WTC11 (cell line): ENCODE measurements at regions not wholly inside any gene's neighbourhood (a gene's known extent, or its start where the extent isn't known, plus 50 kb on each side); places are given as distances from the start of the nearest gene placed in this dataset.

Experiments used
- ATAC-seq: fragments of 200-7000 bp; cut with Tn5 transposase; 2 replicates; pipeline ENCODE4 v1.10.0; 2021; ENCODE audit warnings: mild to moderate bottlenecking, moderate library complexity
- CTCF ChIA-PET: fragments of 300-600 bp; sonication (Branson Sonifier 250); formaldehyde crosslinking; loops from one replicate; lab custom pipeline; 2021; ENCODE audit warnings: antibody characterized with exemption; lab: Charles Lee
- POLR2A ChIA-PET: fragments of 350-600 bp; sonication (Branson Sonifier 250); formaldehyde crosslinking; loops from one replicate; lab custom pipeline; 2021; ENCODE audit warnings: antibody characterized with exemption; lab: Charles Lee
- DNase-seq: peaks from one replicate; pipeline ENCODE4 v3.0.0; 2021; ENCODE audit warnings: low spot score
- H3K27ac Mint-ChIP-seq: 2 replicates; pipeline ENCODE4 v1.8.0; 2021; ENCODE audit warnings: mixed read lengths
- H3K27me3 Mint-ChIP-seq: 2 replicates; pipeline ENCODE4 v1.8.0; 2021; ENCODE audit warnings: low read depth, mild to moderate bottlenecking, moderate library complexity, mixed read lengths
- H3K36me3 Mint-ChIP-seq: 2 replicates; pipeline ENCODE4 v1.8.0; 2021; ENCODE audit warnings: mixed read lengths
- H3K4me1 Mint-ChIP-seq: 2 replicates; pipeline ENCODE4 v1.8.0; 2022; ENCODE audit warnings: mixed read lengths
- H3K4me3 Mint-ChIP-seq: 2 replicates; pipeline ENCODE4 v1.8.0; 2021; ENCODE audit warnings: mild to moderate bottlenecking, moderate library complexity, mixed read lengths
- H3K9me3 Mint-ChIP-seq: 2 replicates; pipeline ENCODE4 v1.8.0; 2021; ENCODE audit warnings: mixed read lengths
- ATF1 ChIP-seq: sonication (generic); formaldehyde crosslinking; IDR thresholded peaks from 2 replicates; pipeline ENCODE4 v1.8.1; 2023; ENCODE audit warnings: mild to moderate bottlenecking, moderate library complexity, missing genetic modification reagents
- CREM ChIP-seq: sonication (generic); formaldehyde crosslinking; IDR thresholded peaks from 2 replicates; pipeline ENCODE4 v1.8.1; 2022; ENCODE audit warnings: mild to moderate bottlenecking, missing genetic modification reagents, moderate library complexity
- ELF4 ChIP-seq: sonication (generic); formaldehyde crosslinking; IDR thresholded peaks from 2 replicates; pipeline ENCODE4 v1.8.1; 2022; ENCODE audit warnings: low read depth, mild to moderate bottlenecking, moderate library complexity, missing genetic modification reagents
- GABPB1 ChIP-seq: sonication (generic); formaldehyde crosslinking; IDR thresholded peaks from 2 replicates; pipeline ENCODE4 v1.8.1; 2023; ENCODE audit warnings: mild to moderate bottlenecking, missing genetic modification reagents
- IRF2 ChIP-seq: sonication (generic); formaldehyde crosslinking; IDR thresholded peaks from 2 replicates; pipeline ENCODE4 v1.8.0; 2022; ENCODE audit warnings: low read depth, missing genetic modification reagents, borderline replicate concordance
- JUN ChIP-seq: sonication (generic); formaldehyde crosslinking; IDR thresholded peaks from 2 replicates; pipeline ENCODE4 v1.8.0; 2023; ENCODE audit warnings: mild to moderate bottlenecking, missing genetic modification reagents
- NFYB ChIP-seq: sonication (generic); formaldehyde crosslinking; conservative IDR thresholded peaks from 2 replicates; pipeline ENCODE4 v1.8.0; 2022; ENCODE audit warnings: low read depth, missing genetic modification reagents
- NR1H2 ChIP-seq: sonication (generic); formaldehyde crosslinking; IDR thresholded peaks from 2 replicates; pipeline ENCODE4 v1.9.0; 2021; ENCODE audit warnings: mild to moderate bottlenecking, moderate library complexity, missing genetic modification reagents
- NR2C2 ChIP-seq: sonication (generic); formaldehyde crosslinking; IDR thresholded peaks from 2 replicates; pipeline ENCODE4 v1.8.0; 2022; ENCODE audit warnings: mild to moderate bottlenecking, missing genetic modification reagents
- NR3C1 ChIP-seq: sonication (generic); formaldehyde crosslinking; conservative IDR thresholded peaks from 2 replicates; pipeline ENCODE4 v1.8.1; 2023; ENCODE audit warnings: low read depth, mild to moderate bottlenecking, missing genetic modification reagents
- SOX15 ChIP-seq: fragments of 250-450 bp; sonication (Bioruptor Pico); IDR thresholded peaks from 2 replicates; pipeline ENCODE4 v1.9.0; 2021; ENCODE audit warnings: mild to moderate bottlenecking
- TCF7 ChIP-seq: sonication (generic); formaldehyde crosslinking; IDR thresholded peaks from 2 replicates; pipeline ENCODE4 v1.8.0; 2022; ENCODE audit warnings: mild to moderate bottlenecking, low read depth, missing genetic modification reagents, moderate library complexity
- ZBTB21 ChIP-seq: sonication (generic); formaldehyde crosslinking; IDR thresholded peaks from 2 replicates; pipeline ENCODE4 v1.8.1; 2023; ENCODE audit warnings: mild to moderate bottlenecking, missing genetic modification reagents, borderline replicate concordance
- ZNF671 ChIP-seq: fragments of 250-450 bp; sonication (Bioruptor Pico); IDR thresholded peaks from 2 replicates; pipeline ENCODE4 v1.8.0; 2021; ENCODE audit warnings: mild to moderate bottlenecking
- TF ChIP-seq, protein P1 (sequence below): sonication (generic); formaldehyde crosslinking; conservative IDR thresholded peaks from 2 replicates; pipeline ENCODE4 v1.8.1; 2023; ENCODE audit warnings: mild to moderate bottlenecking, low read depth, missing genetic modification reagents, moderate library complexity
- TF ChIP-seq, protein P2 (sequence below): fragments of 250-450 bp; sonication (Bioruptor Pico); IDR thresholded peaks from 2 replicates; pipeline ENCODE4 v1.9.0; 2021; ENCODE audit warnings: mild to moderate bottlenecking
- TF ChIP-seq, protein P3 (sequence below): sonication (generic); formaldehyde crosslinking; IDR thresholded peaks from 2 replicates; pipeline ENCODE4 v1.8.1; 2023; ENCODE audit warnings: mild to moderate bottlenecking, missing genetic modification reagents
- TF ChIP-seq, protein P4 (sequence below): fragments of 250-450 bp; sonication (Bioruptor Pico); IDR thresholded peaks from 2 replicates; pipeline ENCODE4 v1.8.0; 2021; ENCODE audit warnings: mild to moderate bottlenecking
- TF ChIP-seq, protein P5 (sequence below): sonication (generic); formaldehyde crosslinking; IDR thresholded peaks from 2 replicates; pipeline ENCODE4 v1.8.1; 2022; ENCODE audit warnings: mild to moderate bottlenecking, moderate library complexity, missing genetic modification reagents

DNA sequence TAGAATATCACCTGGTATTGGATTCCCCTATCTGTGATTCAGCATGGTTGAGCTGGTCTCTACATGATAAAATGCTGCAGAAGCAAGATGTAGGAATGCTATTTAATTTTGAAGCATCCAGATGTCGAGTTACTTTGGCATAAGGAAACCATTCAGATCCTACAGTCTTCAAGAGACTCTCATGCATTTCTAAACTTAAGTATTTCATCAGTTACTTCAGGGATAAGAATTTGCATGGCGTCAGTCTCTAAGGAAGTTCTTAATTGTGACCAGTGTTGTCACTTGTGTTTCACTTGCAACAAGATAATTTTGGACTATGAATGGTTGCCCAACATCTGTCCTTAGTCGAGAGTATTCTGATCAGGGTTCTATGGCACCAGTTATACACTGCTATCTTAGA lies 192.4 kb downstream of the CCNG2 start:
- DNase-seq: no peak
- peaks cover 4% of the 10 kb centered on the region; the same call in 1 of the 2 replicates for H3K27me3 Mint-ChIP-seq
- TF ChIP-seq CREM (no peak), NR1H2 (CRISPR knock-in tag) (no peak), IRF2 (CRISPR knock-in tag) (no peak), ELF4 (CRISPR knock-in tag) (no peak), GABPB1 (CRISPR knock-in tag) (no peak), JUN (CRISPR knock-in tag) (no peak), NR2C2 (CRISPR knock-in tag) (no peak), TCF7 (no peak), ZBTB21 (CRISPR knock-in tag) (no peak), SOX15 (no peak), NR3C1 (no peak)
- TF ChIP-seq, protein P1, sequence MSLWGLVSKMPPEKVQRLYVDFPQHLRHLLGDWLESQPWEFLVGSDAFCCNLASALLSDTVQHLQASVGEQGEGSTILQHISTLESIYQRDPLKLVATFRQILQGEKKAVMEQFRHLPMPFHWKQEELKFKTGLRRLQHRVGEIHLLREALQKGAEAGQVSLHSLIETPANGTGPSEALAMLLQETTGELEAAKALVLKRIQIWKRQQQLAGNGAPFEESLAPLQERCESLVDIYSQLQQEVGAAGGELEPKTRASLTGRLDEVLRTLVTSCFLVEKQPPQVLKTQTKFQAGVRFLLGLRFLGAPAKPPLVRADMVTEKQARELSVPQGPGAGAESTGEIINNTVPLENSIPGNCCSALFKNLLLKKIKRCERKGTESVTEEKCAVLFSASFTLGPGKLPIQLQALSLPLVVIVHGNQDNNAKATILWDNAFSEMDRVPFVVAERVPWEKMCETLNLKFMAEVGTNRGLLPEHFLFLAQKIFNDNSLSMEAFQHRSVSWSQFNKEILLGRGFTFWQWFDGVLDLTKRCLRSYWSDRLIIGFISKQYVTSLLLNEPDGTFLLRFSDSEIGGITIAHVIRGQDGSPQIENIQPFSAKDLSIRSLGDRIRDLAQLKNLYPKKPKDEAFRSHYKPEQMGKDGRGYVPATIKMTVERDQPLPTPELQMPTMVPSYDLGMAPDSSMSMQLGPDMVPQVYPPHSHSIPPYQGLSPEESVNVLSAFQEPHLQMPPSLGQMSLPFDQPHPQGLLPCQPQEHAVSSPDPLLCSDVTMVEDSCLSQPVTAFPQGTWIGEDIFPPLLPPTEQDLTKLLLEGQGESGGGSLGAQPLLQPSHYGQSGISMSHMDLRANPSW: no peak
- TF ChIP-seq, protein P2, sequence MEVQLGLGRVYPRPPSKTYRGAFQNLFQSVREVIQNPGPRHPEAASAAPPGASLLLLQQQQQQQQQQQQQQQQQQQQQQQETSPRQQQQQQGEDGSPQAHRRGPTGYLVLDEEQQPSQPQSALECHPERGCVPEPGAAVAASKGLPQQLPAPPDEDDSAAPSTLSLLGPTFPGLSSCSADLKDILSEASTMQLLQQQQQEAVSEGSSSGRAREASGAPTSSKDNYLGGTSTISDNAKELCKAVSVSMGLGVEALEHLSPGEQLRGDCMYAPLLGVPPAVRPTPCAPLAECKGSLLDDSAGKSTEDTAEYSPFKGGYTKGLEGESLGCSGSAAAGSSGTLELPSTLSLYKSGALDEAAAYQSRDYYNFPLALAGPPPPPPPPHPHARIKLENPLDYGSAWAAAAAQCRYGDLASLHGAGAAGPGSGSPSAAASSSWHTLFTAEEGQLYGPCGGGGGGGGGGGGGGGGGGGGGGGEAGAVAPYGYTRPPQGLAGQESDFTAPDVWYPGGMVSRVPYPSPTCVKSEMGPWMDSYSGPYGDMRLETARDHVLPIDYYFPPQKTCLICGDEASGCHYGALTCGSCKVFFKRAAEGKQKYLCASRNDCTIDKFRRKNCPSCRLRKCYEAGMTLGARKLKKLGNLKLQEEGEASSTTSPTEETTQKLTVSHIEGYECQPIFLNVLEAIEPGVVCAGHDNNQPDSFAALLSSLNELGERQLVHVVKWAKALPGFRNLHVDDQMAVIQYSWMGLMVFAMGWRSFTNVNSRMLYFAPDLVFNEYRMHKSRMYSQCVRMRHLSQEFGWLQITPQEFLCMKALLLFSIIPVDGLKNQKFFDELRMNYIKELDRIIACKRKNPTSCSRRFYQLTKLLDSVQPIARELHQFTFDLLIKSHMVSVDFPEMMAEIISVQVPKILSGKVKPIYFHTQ (CRISPR knock-in tag): no peak
- TF ChIP-seq, all 79 proteins: peak for 0
- H3K36me3 Mint-ChIP-seq: no peaks in the 10 kb centered on the region
- peaks cover 2% of the 10 kb centered on the region; the same call in 1 of the 2 replicates for H3K9me3 Mint-ChIP-seq
- H3K27ac Mint-ChIP-seq: no peak overlapping the region
- ATAC-seq: no peak
- no peak overlapping the region for H3K4me3 Mint-ChIP-seq
- ChIA-PET CTCF (interaction anchor here (1.6 kb wide), 1 partner anchor 9 kb away, joined by 7 read pairs; no protein-coding TSS in a partner anchor), POLR2A (no interaction called here)
- no peaks in the 10 kb centered on the region for H3K4me1 Mint-ChIP-seq

DNA sequence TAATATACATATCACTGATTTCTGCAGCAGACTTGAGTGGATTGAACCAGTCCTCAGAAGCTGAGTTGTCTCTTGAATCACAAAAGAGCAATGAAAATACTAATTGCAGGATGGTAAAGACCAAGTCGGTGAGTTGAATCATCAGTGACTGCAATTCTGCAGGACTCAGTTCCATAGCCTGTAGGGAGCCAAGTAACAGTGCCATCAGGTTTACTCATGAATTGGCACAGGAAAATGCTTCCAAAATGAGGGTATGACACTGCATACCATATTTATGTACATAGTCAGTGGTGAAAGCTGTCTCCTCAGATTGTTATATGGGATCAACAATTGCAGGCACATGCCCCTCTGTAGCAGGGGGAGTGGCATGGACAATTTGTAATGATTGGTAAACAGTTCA lies 192.8 kb downstream of the CCNG2 start:
- TF ChIP-seq, protein P3, sequence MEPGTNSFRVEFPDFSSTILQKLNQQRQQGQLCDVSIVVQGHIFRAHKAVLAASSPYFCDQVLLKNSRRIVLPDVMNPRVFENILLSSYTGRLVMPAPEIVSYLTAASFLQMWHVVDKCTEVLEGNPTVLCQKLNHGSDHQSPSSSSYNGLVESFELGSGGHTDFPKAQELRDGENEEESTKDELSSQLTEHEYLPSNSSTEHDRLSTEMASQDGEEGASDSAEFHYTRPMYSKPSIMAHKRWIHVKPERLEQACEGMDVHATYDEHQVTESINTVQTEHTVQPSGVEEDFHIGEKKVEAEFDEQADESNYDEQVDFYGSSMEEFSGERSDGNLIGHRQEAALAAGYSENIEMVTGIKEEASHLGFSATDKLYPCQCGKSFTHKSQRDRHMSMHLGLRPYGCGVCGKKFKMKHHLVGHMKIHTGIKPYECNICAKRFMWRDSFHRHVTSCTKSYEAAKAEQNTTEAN (CRISPR knock-in tag): no peak
- no peak for TF ChIP-seq ATF1 (CRISPR knock-in tag)
- TF ChIP-seq, protein P4, sequence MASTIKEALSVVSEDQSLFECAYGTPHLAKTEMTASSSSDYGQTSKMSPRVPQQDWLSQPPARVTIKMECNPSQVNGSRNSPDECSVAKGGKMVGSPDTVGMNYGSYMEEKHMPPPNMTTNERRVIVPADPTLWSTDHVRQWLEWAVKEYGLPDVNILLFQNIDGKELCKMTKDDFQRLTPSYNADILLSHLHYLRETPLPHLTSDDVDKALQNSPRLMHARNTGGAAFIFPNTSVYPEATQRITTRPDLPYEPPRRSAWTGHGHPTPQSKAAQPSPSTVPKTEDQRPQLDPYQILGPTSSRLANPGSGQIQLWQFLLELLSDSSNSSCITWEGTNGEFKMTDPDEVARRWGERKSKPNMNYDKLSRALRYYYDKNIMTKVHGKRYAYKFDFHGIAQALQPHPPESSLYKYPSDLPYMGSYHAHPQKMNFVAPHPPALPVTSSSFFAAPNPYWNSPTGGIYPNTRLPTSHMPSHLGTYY (CRISPR knock-in tag): no peak
- TF ChIP-seq, protein P5, sequence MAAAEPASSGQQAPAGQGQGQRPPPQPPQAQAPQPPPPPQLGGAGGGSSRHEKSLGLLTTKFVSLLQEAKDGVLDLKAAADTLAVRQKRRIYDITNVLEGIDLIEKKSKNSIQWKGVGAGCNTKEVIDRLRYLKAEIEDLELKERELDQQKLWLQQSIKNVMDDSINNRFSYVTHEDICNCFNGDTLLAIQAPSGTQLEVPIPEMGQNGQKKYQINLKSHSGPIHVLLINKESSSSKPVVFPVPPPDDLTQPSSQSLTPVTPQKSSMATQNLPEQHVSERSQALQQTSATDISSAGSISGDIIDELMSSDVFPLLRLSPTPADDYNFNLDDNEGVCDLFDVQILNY: no peak
- TF ChIP-seq ZNF671 (CRISPR knock-in tag): no peak
- TF ChIP-seq JUN (CRISPR knock-in tag): no peak
- no peak for TF ChIP-seq NFYB (CRISPR knock-in tag)
- Mint-ChIP-seq H3K4me1 (no peaks in the 10 kb centered on the region), H3K36me3 (no peaks in the 10 kb centered on the region), H3K27ac (no peak overlapping the region), H3K9me3 (no peaks in the 10 kb centered on the region), H3K27me3 (peaks cover 4% of the 10 kb centered on the region; the same call in 1 of the 2 replicates), H3K4me3 (no peak overlapping the region)
- ChIA-PET CTCF (interaction anchor here (1.6 kb wide), 1 partner anchor 8 kb away, joined by 7 read pairs; no protein-coding TSS in a partner anchor), POLR2A (no interaction called here)
- DNase-seq: no peak
- ATAC-seq: no peak
